HCT116 (cell line): ENCODE measurements at regions not wholly inside any gene's neighbourhood (a gene's known extent, or its start where the extent isn't known, plus 50 kb on each side); places are given as distances from the start of the nearest gene placed in this dataset.

Source experiments
- ATAC-seq: fragments of 200-7000 bp; cut with Tn5 transposase; 2 replicates; pipeline ENCODE4 v1.9.1; 2020; ENCODE audit warnings: mild to moderate bottlenecking, moderate library complexity
- BruUV-seq: library from RNA; stranded (reverse); fragments of 400-500 nt; replicated peaks from 2 replicates; lab custom pipeline; 2021; lab: Mats Ljungman, UMichigan
- CTCF ChIA-PET: fragments of 300-600 bp; sonication (Branson Sonifier 250); formaldehyde crosslinking; loops from one replicate; lab custom pipeline; 2021; ENCODE audit warnings: antibody characterized with exemption; lab: Charles Lee
- POLR2A ChIA-PET: fragments of 300-600, 350-600 bp; sonication (Branson Sonifier 250); formaldehyde crosslinking; loops from one replicate; lab custom pipeline; 2021; ENCODE audit warnings: antibody characterized with exemption; lab: Charles Lee
- RAD21 ChIA-PET, 2 experiments: fragments of 300-600 bp; sonication (Branson Sonifier 250); formaldehyde crosslinking; loops; one replicate each; lab custom pipeline; 2023; ENCODE audit warnings: low total read pairs in 2 of 2; ENCODE audit not compliant: uncharacterized antibody in 2 of 2, unreplicated experiment in 2 of 2, low non-redundant PET in 1 of 2; lab: Charles Lee
- DNase-seq: peaks from one replicate; pipeline ENCODE4 v3.0.0-alpha.2; 2010; ENCODE audit warnings: low read depth, low spot score
- H2AFZ ChIP-seq: fragments of 200-600 bp; shearing (Covaris generic), sonication (generic); 2 replicates; pipeline ENCODE4 v1.6.1; 2017; ENCODE audit warnings: low read depth, mixed run types, mixed read lengths, antibody characterized with exemption, low read length; ENCODE audit not compliant: poor library complexity, severe bottlenecking
- H3K27ac ChIP-seq: 2 replicates; pipeline ENCODE4 v1.5.1; 2012; ENCODE audit warnings: low read depth, low read length
- H3K27me3 ChIP-seq: fragments of 200-600 bp; sonication (generic); 2 replicates; pipeline ENCODE4 v1.6.1; 2016; ENCODE audit warnings: mixed run types, low read length, mixed read lengths; ENCODE audit not compliant: insufficient read depth
- H3K36me3 ChIP-seq, 2 experiments: fragments of 200-500 bp in 1 of 2; fragments of 200-600 bp in 1 of 2; sonication (Bioruptor generic) in 1 of 2; sonication (generic) in 1 of 2; 2 replicates each; pipeline versions ENCODE4 v1.5.1 to v1.6.1; 2014 to 2016; ENCODE audit warnings: low read length in 2 of 2, inconsistent platforms in 1 of 2, mixed read lengths in 1 of 2, mixed run types in 1 of 2; ENCODE audit not compliant: insufficient read depth in 2 of 2, control insufficient read depth in 1 of 2
- H3K4me1 ChIP-seq, 2 experiments: fragments of 200-600 bp in 1 of 2; sonication (generic) in 1 of 2; 2 replicates each; pipeline versions ENCODE4 v1.5.1 to v1.6.1; 2012 to 2017; ENCODE audit warnings: low read length in 2 of 2, inconsistent platforms in 1 of 2, mild to moderate bottlenecking in 1 of 2, mixed read lengths in 1 of 2, mixed run types in 1 of 2, moderate library complexity in 1 of 2; ENCODE audit not compliant: insufficient read depth in 2 of 2, control insufficient read depth in 1 of 2
- H3K4me2 ChIP-seq: fragments of 200-600 bp; sonication (generic); 2 replicates; pipeline ENCODE4 v1.6.1; 2017; ENCODE audit warnings: mixed run types, low read length, mixed read lengths
- H3K4me3 ChIP-seq, 2 experiments: fragments of 200-600 bp in 1 of 2; sonication (generic) in 1 of 2; replicated peaks in 1 of 2; 2 replicates each; pipeline ENCODE4 v1.5.1; 2011 to 2016; ENCODE audit warnings: low read length in 2 of 2, control low read depth in 1 of 2, low read depth in 1 of 2, mild to moderate bottlenecking in 1 of 2, mixed read lengths in 1 of 2, mixed run types in 1 of 2
- H3K79me2 ChIP-seq: fragments of 200-600 bp; sonication (generic); 2 replicates; pipeline ENCODE4 v1.6.1; 2017; ENCODE audit warnings: mild to moderate bottlenecking, mixed run types, low read length, moderate library complexity, mixed read lengths; ENCODE audit not compliant: insufficient read depth
- H3K9ac ChIP-seq: fragments of 200-600 bp; sonication (generic); 2 replicates; pipeline ENCODE4 v1.6.1; 2016; ENCODE audit warnings: low read length, mixed read lengths
- H3K9me2 ChIP-seq: fragments of 200-600 bp; sonication (generic), shearing (Covaris generic); 2 replicates; pipeline ENCODE4 v1.6.1; 2017; ENCODE audit warnings: mixed run types, mild to moderate bottlenecking, moderate library complexity; ENCODE audit not compliant: insufficient read depth
- H3K9me3 ChIP-seq, 2 experiments: fragments of 200-500 bp in 1 of 2; fragments of 200-600 bp in 1 of 2; sonication (Bioruptor generic) in 1 of 2; sonication (generic) in 1 of 2; 2 replicates each; pipeline ENCODE4 v1.6.1; 2014 to 2017; ENCODE audit warnings: low read length in 2 of 2, mixed read lengths in 2 of 2, inconsistent platforms in 1 of 2, low read depth in 1 of 2, mild to moderate bottlenecking in 1 of 2, mixed run types in 1 of 2, moderate library complexity in 1 of 2; ENCODE audit not compliant: control insufficient read depth in 1 of 2, insufficient read depth in 1 of 2
- H4K20me1 ChIP-seq: fragments of 200-600 bp; sonication (generic), shearing (Covaris generic); 2 replicates; pipeline ENCODE4 v1.6.1; 2017; ENCODE audit warnings: mixed run types, mild to moderate bottlenecking, moderate library complexity; ENCODE audit not compliant: insufficient read depth
- CEBPB ChIP-seq: IDR thresholded peaks from 2 replicates; pipeline ENCODE4 v1.6.1; 2012; ENCODE audit warnings: low read depth
- EGR1 ChIP-seq: IDR thresholded peaks from 2 replicates; pipeline ENCODE4 v1.6.1; 2012; ENCODE audit warnings: low read depth
- EZH2 ChIP-seq: fragments of 200-600 bp; sonication (generic); IDR thresholded peaks from 2 replicates; pipeline ENCODE4 v1.6.1; 2017; ENCODE audit warnings: antibody characterized with exemption, mixed run types
- EZH2phosphoT487 ChIP-seq: fragments of 200-600 bp; IDR thresholded peaks from 2 replicates; pipeline ENCODE4 v1.6.1; 2018; ENCODE audit warnings: antibody characterized with exemption, borderline replicate concordance
- FOSL1 ChIP-seq: IDR thresholded peaks from 2 replicates; pipeline ENCODE4 v1.6.1; 2012; ENCODE audit warnings: low read depth
- JUND ChIP-seq: IDR thresholded peaks from 2 replicates; pipeline ENCODE4 v1.6.1; 2012
- POLR2A ChIP-seq: IDR thresholded peaks from 2 replicates; pipeline ENCODE4 v1.7.0; 2011; ENCODE audit warnings: borderline replicate concordance; ENCODE audit not compliant: insufficient read depth, insufficient read length; ENCODE audit errors: extremely low read depth
- POLR2AphosphoS5 ChIP-seq: IDR thresholded peaks from 2 replicates; pipeline ENCODE4 v1.6.1; 2011; ENCODE audit warnings: mild to moderate bottlenecking, low read depth, low read length, moderate library complexity
- SIN3A ChIP-seq: IDR thresholded peaks from 2 replicates; pipeline ENCODE4 v1.6.1; 2012; ENCODE audit warnings: low read depth
- TCF7L2 ChIP-seq: IDR thresholded peaks from 2 replicates; pipeline ENCODE4 v1.7.0; 2011; ENCODE audit warnings: borderline replicate concordance, inconsistent platforms; ENCODE audit not compliant: insufficient read depth, insufficient read length; ENCODE audit errors: extremely low read depth
- YY1 ChIP-seq: IDR thresholded peaks from 2 replicates; pipeline ENCODE4 v1.6.1; 2011; ENCODE audit warnings: low read length, low read depth, moderate library complexity, mild to moderate bottlenecking; ENCODE audit not compliant: insufficient replicate concordance; ENCODE audit errors: extremely low read depth
- ZFX ChIP-seq: fragments of 450-650 bp; IDR thresholded peaks from 2 replicates; pipeline ENCODE4 v1.6.1; 2017
- ZNF274 ChIP-seq: fragments of 200-500 bp; sonication (Bioruptor generic); IDR thresholded peaks from 2 replicates; pipeline ENCODE4 v1.6.1; 2014; ENCODE audit warnings: mild to moderate bottlenecking, low read depth, low read length, inconsistent platforms
- intact Hi-C: fragments of 100-400 bp; cut with micrococcal nuclease; formaldehyde crosslinking; loops from 2 replicates; pipeline ENCODE4 v1.10.0; 2022
- TF ChIP-seq, protein P1 (sequence below): IDR thresholded peaks from 2 replicates; pipeline ENCODE4 v1.6.1; 2012
- TF ChIP-seq, protein P2 (sequence below): IDR thresholded peaks from 2 replicates; pipeline ENCODE4 v1.6.1; 2012

DNA sequence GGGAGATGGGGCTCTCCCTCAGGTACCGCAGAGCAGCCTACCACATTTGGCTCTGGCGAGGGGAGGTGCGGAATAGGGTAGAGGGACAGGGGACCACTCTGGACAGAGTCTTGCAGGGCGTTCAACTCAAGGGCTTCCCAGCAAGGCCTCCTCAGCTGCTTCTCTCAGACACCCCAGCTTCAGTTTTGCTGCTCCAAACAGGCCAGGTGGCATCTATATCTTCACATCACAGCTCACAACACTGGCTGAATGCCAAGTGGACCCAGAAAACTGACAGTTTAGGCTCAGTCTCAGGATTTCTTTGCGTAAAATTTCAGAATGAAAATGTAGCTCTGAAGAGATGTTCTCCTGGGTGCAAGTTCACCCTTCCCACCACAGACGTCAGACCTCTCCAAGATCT is 592.6 kb upstream of the ADAMTS16 start (continued):
- TF ChIP-seq ZNF274 (no peak), POLR2AphosphoS5 (no peak)
- TF ChIP-seq, protein P1, sequence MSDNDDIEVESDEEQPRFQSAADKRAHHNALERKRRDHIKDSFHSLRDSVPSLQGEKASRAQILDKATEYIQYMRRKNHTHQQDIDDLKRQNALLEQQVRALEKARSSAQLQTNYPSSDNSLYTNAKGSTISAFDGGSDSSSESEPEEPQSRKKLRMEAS = no peak

DNA sequence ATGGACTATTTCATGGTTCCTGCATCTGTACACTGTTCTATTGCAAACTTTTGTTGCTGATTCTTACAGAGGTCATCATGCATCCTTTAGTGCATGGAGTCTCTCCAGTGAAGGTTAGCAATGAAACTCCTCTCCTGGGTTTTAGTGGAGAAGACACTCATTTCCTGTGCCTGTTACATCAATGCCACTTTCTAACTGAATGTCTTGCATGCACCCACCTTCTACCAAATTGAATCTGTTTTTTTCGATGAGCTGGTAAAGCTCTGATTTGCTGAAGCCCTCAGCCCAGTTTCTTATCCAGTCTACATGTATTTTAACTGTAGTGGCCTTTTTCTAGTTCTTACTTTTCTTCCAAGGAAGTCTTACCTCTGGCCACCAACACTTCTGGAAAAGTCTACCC is 591.8 kb upstream of the ADAMTS16 start:
- Histone ChIP-seq H3K9ac (no peak overlapping the region), H3K27ac (no peak overlapping the region), H2AFZ (no peak overlapping the region), H3K4me1 (no peaks in the 10 kb centered on the region), H3K9me2 (no peaks in the 10 kb centered on the region), H3K79me2 (no peaks in the 10 kb centered on the region), H3K36me3 (no peaks in the 10 kb centered on the region), H3K4me2 (no peak overlapping the region), H3K4me3 (no peak overlapping the region), H3K27me3 (no peaks in the 10 kb centered on the region), H3K9me3 (peaks cover 22 to 30% of the 10 kb centered on the region in 2 experiments; a peak in 2 of 4 replicates), H4K20me1 (no peaks in the 10 kb centered on the region)
- DNase-seq (no peak), ATAC-seq (no peak)
- ChIA-PET CTCF (no interaction called here), RAD21 (no interaction called here), POLR2A (no interaction called here)
- no TSS peak for BruUV-seq
- intact Hi-C loops = no loop called here
- TF ChIP-seq POLR2A = no peak
- no peak for TF ChIP-seq JUND
- TF ChIP-seq, protein P1 = no peak
- TF ChIP-seq TCF7L2 = no peak
- no peak for TF ChIP-seq FOSL1
- no peak for TF ChIP-seq YY1

- Histone ChIP-seq H3K4me1 (no peaks in the 10 kb centered on the region), H3K4me3 (no peak overlapping the region), H3K9me3 (peaks cover 22 to 24% of the 10 kb centered on the region in 2 experiments; a peak in 2 of 4 replicates), H3K9me2 (no peaks in the 10 kb centered on the region), H3K36me3 (no peaks in the 10 kb centered on the region), H3K9ac (no peak overlapping the region), H3K4me2 (no peak overlapping the region), H2AFZ (no peak overlapping the region), H4K20me1 (no peaks in the 10 kb centered on the region), H3K79me2 (no peaks in the 10 kb centered on the region), H3K27ac (no peak overlapping the region), H3K27me3 (no peaks in the 10 kb centered on the region)
- TF ChIP-seq EZH2phosphoT487 = no peak
- TF ChIP-seq YY1 = no peak
- TF ChIP-seq, protein P2, sequence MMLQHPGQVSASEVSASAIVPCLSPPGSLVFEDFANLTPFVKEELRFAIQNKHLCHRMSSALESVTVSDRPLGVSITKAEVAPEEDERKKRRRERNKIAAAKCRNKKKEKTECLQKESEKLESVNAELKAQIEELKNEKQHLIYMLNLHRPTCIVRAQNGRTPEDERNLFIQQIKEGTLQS = no peak
- TF ChIP-seq SIN3A = no peak
- TF ChIP-seq CEBPB = no peak
- no peak for TF ChIP-seq EZH2
- no peak for TF ChIP-seq EGR1
- no peak for TF ChIP-seq ZFX
- no peak for TF ChIP-seq JUND
- no peak for TF ChIP-seq POLR2A
- no peak for TF ChIP-seq POLR2AphosphoS5
- ChIA-PET RAD21 (no interaction called here), POLR2A (no interaction called here), CTCF (no interaction called here)
- intact Hi-C loops = no loop called here
- no TSS peak for BruUV-seq
- DNase-seq = no peak
- no peak for ATAC-seq
These were observed 590.8 kb upstream of the ADAMTS16 start for GRCh38 chr5:4549351-4549750.
